ENCODE measurements at regions not wholly inside any gene's neighbourhood (a gene's known extent, or its start where the extent isn't known, plus 50 kb on each side); places are given as distances from the start of the nearest gene placed in this dataset.

- no peak overlapping the region for H3K9ac ChIP-seq
- no peak overlapping the region for H2AFZ ChIP-seq
- no peaks in the 10 kb centered on the region for H3K36me3 ChIP-seq (ENCODE audit: control insufficient read depth, insufficient read depth, low read length)
- TF ChIP-seq CTCF (IDR thresholded peaks at IDR 0.05): no peak
- H3K9me3 ChIP-seq (ENCODE audit: control insufficient read depth, low read length): no peaks in the 10 kb centered on the region
- no peaks in the 10 kb centered on the region for H3K79me2 ChIP-seq
- H3K4me2 ChIP-seq (ENCODE audit: low read length): no peak overlapping the region
- no peak overlapping the region for H3K27ac ChIP-seq
- H3K4me3 ChIP-seq (ENCODE audit: low read depth, low read length): no peak overlapping the region
- no peaks in the 10 kb centered on the region for H3K4me1 ChIP-seq
- no peaks in the 10 kb centered on the region for H3K27me3 ChIP-seq (ENCODE audit: control insufficient read depth, insufficient read depth, low read length)
Measured at GRCh38 chr2:56685205-56685604, 501.4 kb downstream of the CCDC85A start.

GRCh38 chr2:56687169-56687568, 503.4 kb downstream of the CCDC85A start:
- Histone ChIP-seq H3K4me3 (ENCODE audit: low read depth, low read length) (no peak overlapping the region), H3K9ac (no peak overlapping the region), H3K4me1 (no peaks in the 10 kb centered on the region), H3K27me3 (ENCODE audit: control insufficient read depth, insufficient read depth, low read length) (no peaks in the 10 kb centered on the region), H3K27ac (no peak overlapping the region), H3K4me2 (ENCODE audit: low read length) (no peak overlapping the region), H3K36me3 (ENCODE audit: control insufficient read depth, insufficient read depth, low read length) (no peaks in the 10 kb centered on the region), H3K9me3 (ENCODE audit: control insufficient read depth, low read length) (no peaks in the 10 kb centered on the region), H2AFZ (no peak overlapping the region), H3K79me2 (no peaks in the 10 kb centered on the region)
- no peak for TF ChIP-seq CTCF (IDR thresholded peaks at IDR 0.05)

GRCh38 chr2:56688661-56689060, 504.9 kb downstream of the CCDC85A start:
- no peak for TF ChIP-seq CTCF (IDR thresholded peaks at IDR 0.05)
- Histone ChIP-seq H2AFZ (no peak overlapping the region), H3K4me3 (ENCODE audit: low read depth, low read length) (no peak overlapping the region), H3K9me3 (ENCODE audit: control insufficient read depth, low read length) (no peaks in the 10 kb centered on the region), H3K79me2 (no peaks in the 10 kb centered on the region), H3K4me1 (no peaks in the 10 kb centered on the region), H3K9ac (no peak overlapping the region), H3K27ac (no peak overlapping the region), H3K4me2 (ENCODE audit: low read length) (no peak overlapping the region), H3K27me3 (ENCODE audit: control insufficient read depth, insufficient read depth, low read length) (no peaks in the 10 kb centered on the region), H3K36me3 (ENCODE audit: control insufficient read depth, insufficient read depth, low read length) (no peaks in the 10 kb centered on the region)

- Histone ChIP-seq H3K36me3 (ENCODE audit: control insufficient read depth, insufficient read depth, low read length) (no peaks in the 10 kb centered on the region), H3K9me3 (ENCODE audit: control insufficient read depth, low read length) (no peaks in the 10 kb centered on the region), H2AFZ (no peak overlapping the region), H3K4me3 (ENCODE audit: low read depth, low read length) (no peak overlapping the region), H3K27ac (no peak overlapping the region), H3K4me2 (ENCODE audit: low read length) (no peak overlapping the region), H3K27me3 (ENCODE audit: control insufficient read depth, insufficient read depth, low read length) (no peaks in the 10 kb centered on the region), H3K9ac (no peak overlapping the region), H3K4me1 (no peaks in the 10 kb centered on the region), H3K79me2 (no peaks in the 10 kb centered on the region)
- no peak for TF ChIP-seq CTCF (IDR thresholded peaks at IDR 0.05)
Measured at GRCh38 chr2:56693501-56693900, 509.7 kb downstream of the CCDC85A start.

GRCh38 chr2:56703001-56703400, 519.2 kb downstream of the CCDC85A start:
- Histone ChIP-seq H3K4me1 (no peaks in the 10 kb centered on the region), H3K36me3 (ENCODE audit: control insufficient read depth, insufficient read depth, low read length) (no peaks in the 10 kb centered on the region), H3K27me3 (ENCODE audit: control insufficient read depth, insufficient read depth, low read length) (no peaks in the 10 kb centered on the region), H3K9ac (no peak overlapping the region), H3K4me2 (ENCODE audit: low read length) (no peak overlapping the region), H3K4me3 (ENCODE audit: low read depth, low read length) (no peak overlapping the region), H3K27ac (no peak overlapping the region), H3K9me3 (ENCODE audit: control insufficient read depth, low read length) (no peaks in the 10 kb centered on the region), H3K79me2 (no peaks in the 10 kb centered on the region), H2AFZ (no peak overlapping the region)
- no peak for TF ChIP-seq CTCF (IDR thresholded peaks at IDR 0.05)

Data from parathyroid adenoma (tissue), 2 donors.